COLO668 (cell line): ENCODE measurements at regions not wholly inside any gene's neighbourhood (a gene's known extent, or its start where the extent isn't known, plus 50 kb on each side); places are given as distances from the start of the nearest gene placed in this dataset.

Source experiments
- DNase-seq: peaks from one replicate; lab custom pipeline; 2025; ENCODE audit not compliant: unreplicated experiment; lab: John Stamatoyannopoulos, UW

DNA sequence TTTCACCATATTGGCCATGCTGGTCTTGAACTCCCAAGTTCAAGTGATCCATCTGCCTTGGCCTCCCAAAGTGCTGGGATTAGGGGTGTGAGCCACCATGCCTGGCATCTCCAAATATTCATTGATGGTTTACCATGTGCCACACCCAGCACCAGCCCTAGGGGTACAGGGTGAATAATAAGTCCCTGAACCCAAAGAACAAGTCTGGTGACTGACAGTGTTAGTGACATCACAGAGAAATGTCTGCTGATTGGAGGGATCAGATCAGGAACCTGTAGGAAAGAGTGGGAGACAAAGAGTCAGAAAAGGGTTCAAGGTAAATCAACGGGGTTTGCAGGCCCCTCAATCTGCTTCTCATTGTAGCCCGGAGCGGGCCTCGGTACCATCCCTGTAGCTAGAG, 118.4 kb upstream of the NABP1 start:
- DNase-seq, result no peak

DNA sequence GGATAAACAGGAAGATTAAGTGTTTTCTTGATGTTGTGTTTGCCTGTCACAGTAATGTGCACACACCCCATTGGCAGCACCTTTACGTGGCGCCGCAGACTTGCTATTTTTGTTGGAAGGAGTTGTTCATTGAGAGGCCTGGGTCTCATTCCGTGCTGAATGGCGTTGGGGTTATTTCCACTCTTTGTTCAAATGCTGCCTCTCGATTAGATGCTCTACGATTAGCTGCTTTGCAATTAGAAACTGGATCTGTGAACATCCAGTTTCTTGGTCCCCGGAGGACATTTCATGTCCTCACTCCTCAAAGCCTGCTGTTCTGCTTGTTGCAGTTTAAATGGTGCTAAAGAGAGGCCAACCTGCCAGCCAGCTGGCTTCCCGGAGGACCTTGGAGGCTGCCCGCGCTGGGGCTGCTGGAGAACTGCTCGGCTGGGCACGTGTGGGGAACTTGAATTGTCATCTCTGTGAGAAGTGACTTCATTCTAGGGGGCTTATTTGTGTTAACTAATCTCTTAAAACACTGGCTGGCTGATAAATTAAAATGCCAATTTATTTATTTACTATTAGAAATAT, 117.4 kb upstream of the NABP1 start:
- no peak for DNase-seq

- DNase-seq, result no peak
Observed at GRCh38 chr2:191565120-191565519, 112.8 kb upstream of the NABP1 start.

GRCh38 chr2:191565647-191566198, 112.2 kb upstream of the NABP1 start:
- DNase-seq, result no peak

- peak; percentile 63 for DNase-seq
Observed at GRCh38 chr2:191566344-191566743, 111.6 kb upstream of the NABP1 start.

DNA sequence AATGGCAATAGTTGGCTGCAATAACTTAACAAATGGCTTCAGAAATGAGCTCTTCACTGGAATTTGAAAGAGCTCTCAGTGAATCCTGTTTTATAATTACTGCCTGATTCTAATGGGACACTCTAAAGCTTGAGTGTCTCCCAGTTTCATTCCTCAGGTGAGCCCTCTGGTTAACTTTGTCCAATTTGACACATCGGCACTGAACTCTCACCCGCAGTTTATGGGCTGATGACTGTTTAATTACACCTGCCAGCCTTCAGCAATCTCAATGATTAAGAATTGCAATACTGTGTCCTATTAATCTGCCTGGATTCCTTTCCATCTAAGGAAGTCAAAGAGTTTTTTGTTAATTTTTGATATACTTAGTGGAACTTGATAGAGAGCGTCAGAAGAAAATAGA, 110.7 kb upstream of the NABP1 start:
- DNase-seq, result no peak

DNA sequence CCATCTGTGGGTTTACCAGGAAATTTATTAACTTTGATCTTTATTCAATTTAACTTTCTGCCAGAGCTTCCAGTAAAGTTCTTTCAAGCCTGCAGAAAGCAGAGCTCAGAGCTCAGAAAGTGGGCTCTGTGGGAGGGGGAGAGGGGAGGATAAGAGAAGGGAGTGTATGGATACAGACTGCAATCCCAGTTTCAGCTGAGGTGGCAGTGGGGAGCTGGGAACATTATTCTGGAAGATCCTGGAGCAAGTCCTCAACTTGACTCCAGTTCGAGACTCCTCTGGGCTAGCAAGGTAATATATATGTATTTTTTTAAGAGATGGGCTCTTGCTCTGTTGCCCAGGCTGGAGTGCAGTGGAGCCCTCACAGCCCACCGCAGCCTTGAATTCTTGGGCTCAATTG, 108.9 kb upstream of the NABP1 start:
- no peak for DNase-seq

DNA sequence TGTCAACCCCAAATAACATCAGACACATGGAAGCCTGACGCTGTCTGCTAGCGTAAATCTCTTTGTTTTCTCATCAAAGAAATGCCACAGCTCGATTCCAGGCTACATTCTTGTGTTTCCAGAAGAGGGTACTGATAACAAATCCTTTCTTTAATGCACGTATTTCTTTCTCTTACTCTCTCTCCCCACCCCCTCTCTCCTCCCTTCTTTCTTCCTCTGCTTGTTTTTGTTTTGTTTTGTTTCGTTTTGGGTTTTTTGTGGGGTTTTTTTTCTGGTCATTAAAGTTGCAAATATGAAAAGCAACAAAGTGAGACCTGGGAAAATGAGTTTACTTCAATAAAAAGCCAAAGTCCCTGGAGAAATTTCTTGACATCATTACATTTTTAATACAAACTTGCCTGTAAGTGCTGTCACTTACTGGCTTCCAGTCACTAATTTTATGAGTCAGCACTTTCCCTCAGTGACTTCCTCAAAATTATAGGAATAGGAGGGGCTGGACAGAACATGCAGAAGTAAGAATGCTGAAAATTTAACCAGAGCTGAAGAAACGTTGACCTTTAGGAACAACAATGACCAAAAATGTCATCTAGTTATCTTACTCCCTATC, 106.7 kb upstream of the NABP1 start:
- DNase-seq, result no peak

DNA sequence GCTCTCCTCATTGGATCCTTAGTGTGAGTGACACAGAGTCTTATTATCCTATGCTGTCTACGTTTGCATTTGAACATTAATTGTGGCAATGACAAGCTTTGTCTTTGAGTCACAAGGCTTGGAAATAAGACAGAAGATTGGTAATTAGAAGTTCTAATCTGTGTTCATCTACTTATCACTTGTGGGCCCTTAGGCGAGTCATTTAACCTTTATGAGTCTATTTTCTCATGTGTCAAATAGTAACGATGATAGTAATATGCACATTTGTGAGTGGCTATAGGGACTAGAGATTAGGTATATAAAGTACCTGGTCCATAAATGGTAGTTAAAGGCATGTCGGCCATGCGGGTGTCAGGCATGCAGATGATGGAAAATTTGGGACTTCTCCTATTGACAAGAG, 105.6 kb upstream of the NABP1 start:
- no peak for DNase-seq

- no peak for DNase-seq
Observed at GRCh38 chr2:191573216-191573615, 104.7 kb upstream of the NABP1 start.

DNA sequence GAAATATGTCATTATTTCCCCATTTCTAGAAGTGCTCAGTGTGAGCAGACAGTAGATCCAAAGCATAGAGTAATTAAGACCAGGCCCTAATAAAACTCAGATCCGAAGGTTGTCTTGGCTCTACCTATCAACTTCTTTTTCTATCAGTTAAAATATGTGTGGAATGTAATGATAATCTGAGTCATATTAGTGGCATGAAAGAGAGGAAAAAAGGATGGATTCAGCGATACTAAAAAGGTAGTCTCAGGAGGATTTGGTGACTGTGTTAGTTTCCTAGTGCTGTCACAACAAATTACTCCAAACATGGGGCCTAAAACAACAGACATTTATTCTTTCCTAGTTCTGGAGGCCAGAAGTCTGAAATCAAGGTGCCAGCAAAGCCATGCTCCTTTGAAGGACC, 103.7 kb upstream of the NABP1 start:
- DNase-seq, result no peak

DNA sequence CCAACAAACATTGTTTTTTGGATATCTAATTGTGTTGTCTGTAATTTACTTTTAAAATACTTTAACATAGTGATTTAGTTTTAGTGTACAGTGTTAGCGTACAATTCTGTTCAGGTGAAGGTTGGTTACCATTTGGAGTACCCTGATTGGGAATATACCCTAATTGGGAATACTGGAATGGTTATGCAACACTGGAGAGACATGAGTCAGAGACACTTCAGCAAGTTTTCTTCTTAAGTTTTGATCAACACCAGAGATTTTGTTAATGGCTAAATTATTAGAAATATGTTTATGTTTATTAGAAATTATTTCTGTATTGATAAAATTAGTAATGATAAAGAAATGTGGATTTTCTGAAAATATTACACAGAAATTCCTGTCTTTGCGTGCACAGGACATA, 100.3 kb upstream of the NABP1 start:
- no peak for DNase-seq

DNA sequence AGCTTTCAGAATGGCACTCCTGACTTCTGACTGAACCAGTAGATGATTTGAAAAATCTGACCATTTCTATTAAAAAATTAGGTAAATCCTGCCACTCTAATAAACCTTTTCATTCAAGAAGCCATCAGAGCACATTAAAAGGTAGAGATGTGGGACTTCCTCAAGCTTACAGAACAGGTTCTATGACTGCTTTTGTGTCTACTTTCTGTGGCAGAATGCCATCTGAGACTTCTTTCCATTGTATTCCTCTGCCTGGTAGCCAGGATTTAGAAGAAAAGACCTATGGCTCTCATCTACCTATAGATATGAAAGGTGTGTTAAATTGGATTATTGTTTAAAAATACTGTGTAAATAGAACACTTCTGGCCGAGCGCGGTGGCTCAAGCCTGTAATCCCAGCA, 99.9 kb upstream of the NABP1 start:
- DNase-seq, result no peak

GRCh38 chr2:191580581-191580980, 97.4 kb upstream of the NABP1 start:
- DNase-seq, result no peak

GRCh38 chr2:191581003-191581402, 96.9 kb upstream of the NABP1 start:
- no peak for DNase-seq

DNA sequence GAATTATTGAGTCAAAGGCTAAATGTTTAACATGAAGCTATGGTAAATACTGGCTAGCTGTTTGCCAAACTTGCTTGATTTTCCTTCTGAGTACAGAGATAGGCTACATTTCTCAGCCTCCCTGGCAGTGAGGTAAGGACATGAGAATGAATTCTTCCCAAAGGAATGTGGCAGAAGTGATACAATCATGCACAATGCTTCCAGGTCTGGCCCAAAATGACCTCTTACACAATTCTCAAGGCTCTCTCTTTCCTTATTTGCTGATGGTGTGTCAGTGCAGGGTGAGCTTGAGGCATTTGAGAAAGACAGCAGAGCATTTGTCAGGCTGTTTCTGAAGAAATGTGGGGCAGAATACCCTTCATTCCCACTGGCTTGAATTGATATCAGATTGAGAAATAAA, 95.6 kb upstream of the NABP1 start:
- no peak for DNase-seq

- no peak for DNase-seq
Observed at GRCh38 chr2:191591025-191591424, 86.9 kb upstream of the NABP1 start.

- DNase-seq, result no peak
Observed at GRCh38 chr2:191593622-191594385, 84.1 kb upstream of the NABP1 start.

GRCh38 chr2:191597186-191597751, 80.7 kb upstream of the NABP1 start:
- DNase-seq, result no peak

GRCh38 chr2:191598296-191598695, 79.6 kb upstream of the NABP1 start:
- DNase-seq, result no peak

DNA sequence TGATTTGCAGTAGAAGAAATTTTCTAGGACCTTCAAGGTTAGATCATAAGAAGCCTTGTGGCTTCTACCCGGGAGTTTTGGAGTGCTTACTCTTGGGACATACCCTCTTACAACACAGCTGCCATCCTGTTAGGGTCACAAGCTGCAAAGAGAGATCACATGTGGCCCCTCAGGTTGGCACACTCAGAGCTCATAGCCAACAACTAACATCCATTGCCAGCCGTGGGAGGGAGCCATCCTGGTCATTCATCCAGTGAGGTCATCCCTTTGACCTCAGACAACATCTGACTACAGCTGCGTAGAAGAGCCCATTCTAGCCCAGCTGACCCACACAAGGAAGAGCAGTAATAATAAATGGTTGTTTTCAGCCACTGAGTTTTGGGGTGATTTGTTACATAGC, 76.9 kb upstream of the NABP1 start:
- DNase-seq, result no peak

DNA sequence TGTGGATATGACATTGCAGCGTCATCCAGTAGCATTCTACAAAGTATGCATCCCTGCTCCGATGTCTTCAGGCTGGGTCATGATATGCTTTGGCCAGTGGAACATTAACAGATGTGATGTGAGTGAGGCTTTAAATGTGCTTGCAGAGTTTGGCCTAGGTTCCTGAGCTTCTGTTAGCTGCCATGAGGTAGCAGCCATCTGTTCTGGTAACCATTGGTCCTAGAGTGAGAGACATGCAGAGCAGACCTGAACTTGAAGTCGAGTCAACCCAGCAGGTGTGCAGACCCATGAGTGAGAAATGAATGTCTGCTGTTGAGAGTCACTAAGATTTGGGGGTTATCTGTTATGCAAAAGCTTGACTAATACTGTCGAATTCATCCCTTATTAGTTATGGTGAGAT, 73.8 kb upstream of the NABP1 start:
- no peak for DNase-seq
